GM18499 (cell line): ENCODE measurements at regions not wholly inside any gene's neighbourhood (a gene's known extent, or its start where the extent isn't known, plus 50 kb on each side); places are given as distances from the start of the nearest gene placed in this dataset.

Source experiments
- ATAC-seq: cut with Tn5 transposase; IDR thresholded peaks from one replicate; pipeline ENCODE4 v1.9.1; 2021; ENCODE audit warnings: moderate number of reproducible peaks; ENCODE audit not compliant: insufficient read depth, unreplicated experiment

- no peak for ATAC-seq
Observed at GRCh38 chr7:68103319-68103718, 1106.7 kb downstream of the TYW1 start.

GRCh38 chr7:68107261-68107660 lies 1110.6 kb downstream of the TYW1 start:
- ATAC-seq = no peak

- no peak for ATAC-seq
Observed at GRCh38 chr7:68107968-68108367, 1111.3 kb downstream of the TYW1 start.

DNA sequence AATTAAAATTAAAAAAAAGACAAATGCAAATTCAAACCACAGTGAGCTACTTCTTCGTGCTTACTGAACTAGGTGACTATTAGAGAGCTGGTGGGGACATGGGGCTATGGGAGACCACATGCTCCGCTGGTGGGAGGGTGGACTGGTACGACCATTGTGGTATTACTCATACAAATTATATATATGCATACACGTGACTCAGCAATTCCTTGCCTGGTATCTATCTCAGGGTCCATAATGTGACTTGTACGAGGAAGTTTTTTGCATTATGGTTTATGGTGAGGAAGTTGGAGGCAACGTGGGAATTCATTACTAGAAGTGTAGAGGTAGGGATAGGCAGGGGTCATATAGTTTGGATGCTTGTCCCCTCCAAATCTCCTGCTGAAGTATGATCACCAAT lies 1112.7 kb downstream of the TYW1 start:
- no peak for ATAC-seq

GRCh38 chr7:68119411-68119810 lies 1122.8 kb downstream of the TYW1 start:
- no peak for ATAC-seq

DNA sequence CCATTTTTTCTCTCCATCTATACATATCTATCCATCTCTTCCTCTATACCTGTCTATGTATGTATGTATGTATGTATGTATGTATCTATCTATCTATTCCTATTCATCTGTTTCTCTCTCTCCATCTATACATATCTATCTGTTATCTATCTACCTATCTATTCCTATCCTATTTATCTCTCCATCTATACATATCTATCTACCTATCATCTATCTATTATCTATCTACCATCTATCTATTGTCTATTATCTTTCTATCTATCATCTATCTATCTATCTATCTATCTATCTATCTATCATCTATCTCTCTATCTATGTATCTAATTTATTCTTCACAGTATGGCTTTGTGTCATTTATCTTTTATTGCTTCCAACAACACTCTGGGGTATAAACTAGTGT lies 1124.4 kb downstream of the TYW1 start:
- no peak for ATAC-seq

- ATAC-seq = no peak
Observed at GRCh38 chr7:68121655-68122054, 1125.0 kb downstream of the TYW1 start.

DNA sequence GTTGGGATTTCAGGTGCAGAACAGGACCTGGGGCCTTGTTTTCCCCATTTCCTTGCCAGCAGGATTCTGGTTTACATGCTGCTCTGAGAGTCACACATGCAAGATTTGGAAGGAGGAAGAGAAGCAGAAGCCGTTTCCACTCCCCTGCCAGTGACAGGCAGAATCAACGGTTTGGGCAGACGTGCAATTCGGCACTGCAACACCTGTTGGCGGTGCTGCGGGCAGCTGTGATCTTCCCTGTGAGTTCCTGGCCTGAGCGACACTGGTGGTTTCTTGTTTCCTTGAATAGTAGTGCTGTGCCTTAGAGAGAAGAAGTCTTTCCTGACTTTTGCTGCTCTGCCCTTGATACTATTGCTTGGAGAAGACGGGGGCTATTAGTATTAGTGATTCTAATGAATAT lies 1126.2 kb downstream of the TYW1 start:
- no peak for ATAC-seq

DNA sequence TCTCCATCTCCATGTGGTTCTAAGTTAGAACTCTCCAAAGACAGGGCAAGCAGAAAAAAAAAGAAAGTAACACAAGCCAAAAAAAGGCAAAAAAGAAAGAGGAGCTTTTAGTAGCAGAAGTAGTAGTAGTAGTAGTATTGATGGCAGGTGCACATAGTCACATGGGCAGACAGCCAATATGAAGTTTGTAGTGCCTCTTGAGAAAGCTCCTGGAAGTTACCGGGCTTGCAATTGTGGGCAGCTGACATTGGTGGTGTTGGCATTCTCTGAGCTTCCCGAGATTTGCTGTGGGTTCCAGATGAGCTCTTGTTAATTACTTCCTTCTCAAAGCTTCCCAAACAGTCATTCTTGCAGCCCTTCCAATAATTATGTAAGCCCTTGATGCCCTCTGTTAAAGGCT lies 1128.5 kb downstream of the TYW1 start:
- ATAC-seq = no peak

DNA sequence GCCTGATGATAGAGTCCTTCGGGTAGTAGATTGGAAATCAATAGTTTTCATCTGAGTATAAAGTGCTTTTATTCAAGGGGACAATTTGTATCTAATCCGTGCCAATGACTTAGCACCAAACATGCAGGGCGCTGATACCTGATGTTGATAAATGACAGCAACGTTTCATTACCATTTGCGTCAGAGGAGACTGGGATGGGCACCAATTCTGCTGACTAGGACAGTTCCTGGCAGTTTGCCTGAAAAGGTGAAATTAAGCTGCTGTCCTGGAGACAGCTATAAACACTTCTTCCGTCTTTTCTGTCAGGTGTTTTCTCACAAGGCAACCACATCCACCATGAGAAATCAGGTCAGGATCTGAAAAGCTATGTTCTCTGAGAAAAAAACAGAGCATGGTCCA lies 1136.4 kb downstream of the TYW1 start:
- ATAC-seq = no peak

GRCh38 chr7:68143345-68143744 lies 1146.7 kb downstream of the TYW1 start:
- ATAC-seq = no peak

GRCh38 chr7:68146983-68147382 lies 1150.3 kb downstream of the TYW1 start:
- ATAC-seq = no peak

- no peak for ATAC-seq
Observed at GRCh38 chr7:68147614-68148238, 1151.1 kb downstream of the TYW1 start.

DNA sequence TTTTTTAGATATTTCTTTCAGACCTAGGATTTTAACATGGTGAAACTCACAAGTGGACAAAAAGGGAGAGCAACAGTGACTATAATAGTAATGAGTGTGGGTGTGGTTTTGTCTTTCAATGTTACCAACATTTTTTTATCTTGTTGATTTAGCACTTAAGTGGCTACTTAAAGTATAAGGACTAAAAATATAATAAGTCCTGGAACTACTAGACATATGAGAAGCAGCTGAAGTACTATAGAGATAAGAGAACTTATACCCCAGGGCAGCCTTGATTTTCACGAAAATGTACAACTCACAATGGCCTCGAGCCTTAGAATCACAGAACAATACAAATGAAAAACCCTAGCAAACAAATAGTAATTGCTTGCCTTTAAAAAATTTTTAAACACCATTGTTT lies 1151.8 kb downstream of the TYW1 start:
- ATAC-seq = no peak

- ATAC-seq = no peak
Observed at GRCh38 chr7:68152205-68152604, 1155.6 kb downstream of the TYW1 start.

- no peak for ATAC-seq
Observed at GRCh38 chr7:68155676-68156075, 1159.0 kb downstream of the TYW1 start.

GRCh38 chr7:68158686-68159295 lies 1162.2 kb downstream of the TYW1 start:
- no peak for ATAC-seq

DNA sequence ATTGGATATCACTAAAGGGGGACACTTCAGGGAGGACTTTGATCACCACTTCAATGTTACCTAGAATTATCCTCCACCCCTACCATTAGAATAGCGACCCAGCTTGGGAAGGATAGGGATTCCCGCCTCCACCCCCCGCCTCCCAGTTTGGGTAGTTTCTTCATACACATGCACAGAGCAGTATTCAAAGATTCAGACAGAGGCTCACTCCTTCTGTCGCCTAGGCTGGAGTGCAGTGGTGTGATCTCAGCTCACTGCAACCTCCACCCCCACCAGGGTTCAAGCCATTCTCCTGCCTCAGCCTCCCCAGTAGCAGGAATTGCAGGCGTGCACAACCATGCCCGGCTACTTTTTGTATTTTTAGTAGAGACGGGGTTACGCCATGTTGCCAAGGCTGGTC lies 1166.1 kb downstream of the TYW1 start:
- no peak for ATAC-seq

DNA sequence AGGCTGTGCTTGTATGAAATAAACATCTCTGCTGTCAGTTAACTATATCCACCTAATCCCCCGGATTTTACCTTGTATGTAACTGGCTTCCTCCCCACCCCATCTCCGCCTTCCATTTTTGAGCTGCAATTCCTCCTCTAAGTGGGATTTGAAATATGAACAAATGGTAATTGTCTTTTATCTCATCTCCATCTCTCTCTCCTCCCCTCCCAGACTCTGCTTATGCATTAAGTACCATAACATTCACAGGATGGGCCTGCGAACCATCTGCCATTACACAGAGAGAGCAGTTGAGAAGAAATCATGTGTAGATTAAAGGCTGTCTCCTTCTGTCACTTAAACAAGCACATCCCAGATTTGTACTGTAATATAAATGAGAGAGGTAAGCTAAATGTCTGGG lies 1169.9 kb downstream of the TYW1 start:
- no peak for ATAC-seq

DNA sequence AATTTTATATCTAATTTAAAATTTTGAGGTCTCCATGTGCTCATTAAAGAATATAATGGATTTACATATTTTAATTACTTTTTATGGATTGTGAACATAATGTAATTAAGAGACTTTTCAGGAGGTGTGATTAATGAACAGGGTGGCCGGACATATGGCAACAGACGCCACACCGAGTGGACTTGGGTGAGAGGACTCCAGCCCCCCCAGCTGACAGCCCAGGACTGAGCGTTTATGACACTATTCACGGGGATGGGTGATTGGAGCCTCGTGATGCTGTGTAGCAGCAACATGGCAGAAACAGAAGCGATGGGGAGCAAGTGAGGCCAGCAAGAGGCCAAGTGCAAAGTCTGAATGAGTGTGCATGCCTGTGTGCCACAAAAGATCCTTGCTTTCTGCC lies 1176.9 kb downstream of the TYW1 start:
- ATAC-seq = no peak

GRCh38 chr7:68176974-68177373 lies 1180.3 kb downstream of the TYW1 start:
- ATAC-seq = no peak

DNA sequence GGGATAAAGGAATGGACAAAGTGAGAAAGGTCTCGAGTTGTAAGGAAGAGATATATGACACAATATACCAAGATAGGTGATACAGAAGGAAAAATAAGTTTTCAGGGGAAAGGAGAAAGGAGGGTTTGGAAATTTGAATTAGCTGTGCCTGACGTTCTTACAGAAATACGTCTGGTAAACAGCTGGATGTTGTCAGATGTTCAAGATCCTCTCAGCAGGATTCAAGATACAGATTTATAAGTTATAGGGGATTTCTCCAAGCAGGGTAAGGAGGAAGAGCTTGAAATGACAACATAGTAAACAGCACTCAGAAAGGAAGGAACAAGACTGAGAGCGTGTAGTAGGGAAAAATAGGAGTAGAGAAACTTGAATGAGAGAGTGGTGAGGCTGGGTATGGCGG lies 1184.1 kb downstream of the TYW1 start:
- ATAC-seq = no peak
